CD14-positive monocyte (primary cell): ENCODE measurements at regions not wholly inside any gene's neighbourhood (a gene's known extent, or its start where the extent isn't known, plus 50 kb on each side); places are given as distances from the start of the nearest gene placed in this dataset.
"Not testable (repeated sequence)": the region's sequence is repeated elsewhere in the genome, so short reads cannot be mapped to it uniquely, and the experiment has no call there.

ENCODE experiments used
- DNase-seq, 3 donors: peaks; one replicate each; pipeline ENCODE4 v3.0.0-alpha.2; 2011 to 2022
- H2AFZ ChIP-seq: 2 replicates; pipeline ENCODE4 v1.6.0; 2012; ENCODE audit warnings: mild to moderate bottlenecking, low read depth, low read length, inconsistent platforms; ENCODE audit not compliant: insufficient read depth, poor library complexity, severe bottlenecking
- H3K27ac ChIP-seq, 2 donors: 1 replicate in 1 of 2; 2 replicates in 1 of 2; pipeline ENCODE4 v1.5.1; 2012 to 2013; ENCODE audit warnings: low read length in 2 of 2, control low read depth in 1 of 2, inconsistent platforms in 1 of 2, low read depth in 1 of 2, mild to moderate bottlenecking in 1 of 2
- H3K27me3 ChIP-seq, 2 donors: one replicate each; pipeline versions ENCODE4 v1.6.0 to v1.6.1; 2011 to 2013; ENCODE audit warnings: low read length in 2 of 2; ENCODE audit not compliant: control insufficient read depth in 2 of 2, insufficient read depth in 2 of 2
- H3K36me3 ChIP-seq, 2 donors: replicated peaks in 1 of 2; 1 replicate in 1 of 2; 2 replicates in 1 of 2; pipeline versions ENCODE4 v1.5.1 to v1.6.1; 2012 to 2013; ENCODE audit warnings: low read length in 2 of 2, control low read depth in 1 of 2, inconsistent platforms in 1 of 2, mild to moderate bottlenecking in 1 of 2; ENCODE audit not compliant: insufficient read depth in 2 of 2, control insufficient read depth in 1 of 2
- H3K4me1 ChIP-seq, 2 donors: 1 replicate in 1 of 2; 2 replicates in 1 of 2; pipeline versions ENCODE4 v1.5.1 to v1.6.1; 2012 to 2013; ENCODE audit warnings: low read length in 2 of 2, control low read depth in 1 of 2, inconsistent platforms in 1 of 2, mild to moderate bottlenecking in 1 of 2, moderate library complexity in 1 of 2; ENCODE audit not compliant: insufficient read depth in 2 of 2, control insufficient read depth in 1 of 2
- H3K4me2 ChIP-seq: replicated peaks from 2 replicates; pipeline ENCODE3; 2012; ENCODE audit warnings: low read length, moderate library complexity, mild to moderate bottlenecking; ENCODE audit not compliant: poor library complexity, severe bottlenecking; ENCODE audit errors: extremely low read depth
- H3K4me3 ChIP-seq, 3 experiments: fragments of 200-600 bp in 1 of 3; sonication (generic) in 1 of 3; replicated peaks in 1 of 3; 1 replicate in 2 of 3; 2 replicates in 1 of 3; pipeline ENCODE4 v1.5.1; 2011 to 2013; ENCODE audit warnings: low read length in 3 of 3, mild to moderate bottlenecking in 3 of 3, control low read depth in 2 of 3, low read depth in 2 of 3, inconsistent platforms in 1 of 3, moderate library complexity in 1 of 3
- H3K79me2 ChIP-seq: 2 replicates; pipeline ENCODE4 v1.6.0; 2012; ENCODE audit warnings: mild to moderate bottlenecking, control low read depth, inconsistent platforms, low read length, moderate library complexity; ENCODE audit not compliant: insufficient read depth
- H3K9ac ChIP-seq: 2 replicates; pipeline ENCODE4 v1.6.0; 2017; ENCODE audit warnings: low read length, mild to moderate bottlenecking; ENCODE audit not compliant: insufficient read depth, poor library complexity, severe bottlenecking
- H3K9me3 ChIP-seq, 2 donors: replicated peaks in 1 of 2; 1 replicate in 1 of 2; 2 replicates in 1 of 2; pipeline versions ENCODE4 v1.5.1 to v1.6.1; 2012 to 2013; ENCODE audit warnings: low read length in 2 of 2, control low read depth in 1 of 2; ENCODE audit not compliant: control insufficient read depth in 1 of 2, insufficient read depth in 1 of 2
- H4K20me1 ChIP-seq: 2 replicates; pipeline ENCODE4 v1.6.0; 2012; ENCODE audit warnings: mild to moderate bottlenecking, low read length, control low read depth, moderate library complexity; ENCODE audit not compliant: insufficient read depth
- H3K27ac Mint-ChIP-seq, 7 donors: one replicate each; pipeline ENCODE4 v1.8.0; 2020; ENCODE audit warnings: mild to moderate bottlenecking in 7 of 7, mixed read lengths in 7 of 7, moderate library complexity in 6 of 7, inconsistent platforms in 2 of 7
- H3K27me3 Mint-ChIP-seq, 3 donors: one replicate each; pipeline ENCODE4 v1.8.0; 2021 to 2022; ENCODE audit warnings: low read depth in 3 of 3, mild to moderate bottlenecking in 3 of 3, mixed read lengths in 3 of 3, moderate library complexity in 3 of 3, inconsistent platforms in 1 of 3
- H3K36me3 Mint-ChIP-seq, 2 donors: one replicate each; pipeline ENCODE4 v1.8.0; 2020; ENCODE audit warnings: mixed read lengths in 2 of 2, inconsistent platforms in 1 of 2, mild to moderate bottlenecking in 1 of 2
- H3K4me1 Mint-ChIP-seq: one replicate; pipeline ENCODE4 v1.8.0; 2020; ENCODE audit warnings: mild to moderate bottlenecking, mixed read lengths
- H3K4me3 Mint-ChIP-seq, 2 donors: one replicate each; pipeline ENCODE4 v1.8.0; 2020; ENCODE audit warnings: mild to moderate bottlenecking in 2 of 2, mixed read lengths in 2 of 2, moderate library complexity in 1 of 2
- H3K9me3 Mint-ChIP-seq, 7 donors: one replicate each; pipeline ENCODE4 v1.8.0; 2020 to 2022; ENCODE audit warnings: mixed read lengths in 7 of 7, mild to moderate bottlenecking in 6 of 7, moderate library complexity in 6 of 7, inconsistent platforms in 2 of 7
- WGBS: methylation state at CpG from one replicate; pipeline ENCODE4 v1.1.5; 2013; ENCODE audit warnings: missing lambda C conversion rate; ENCODE audit not compliant: insufficient coverage; 5-methylcytosine and 5-hydroxymethylcytosine counted together
- intact Hi-C, 2 donors: fragments of 100-400 bp; cut with micrococcal nuclease; formaldehyde crosslinking; loops; one replicate each; pipeline versions ENCODE4 v1.15.0 to v1.15.1; 2023
- TF ChIP-seq, protein P1 (sequence below): fragments of 200-600 bp; IDR thresholded peaks from one replicate; pipeline ENCODE4 v1.8.0; 2022; ENCODE audit warnings: antibody characterized with exemption, mild to moderate bottlenecking

DNA sequence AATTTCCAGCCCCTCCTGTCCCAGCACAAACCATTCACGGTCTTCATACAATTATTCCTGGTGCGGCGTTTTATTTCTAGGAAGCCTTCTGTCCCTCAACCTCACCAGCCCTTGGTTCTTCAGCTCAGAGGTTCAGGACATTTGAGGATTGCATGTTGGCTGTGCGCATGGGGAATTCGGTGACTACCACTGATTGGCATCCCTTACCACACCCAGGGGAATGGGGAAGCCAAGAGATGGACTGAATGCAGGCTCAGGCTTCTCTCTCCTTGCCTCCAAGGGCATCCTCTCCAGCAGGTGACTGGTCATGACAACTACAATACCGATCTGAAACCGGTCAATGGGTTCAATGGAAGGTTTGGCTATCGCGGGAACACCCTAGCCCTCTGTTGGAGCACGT, 153.8 kb downstream of the MTHFS start:
- no peaks in the 10 kb centered on the region for H3K4me1 Mint-ChIP-seq
- Histone ChIP-seq H3K27me3 (no peaks in the 10 kb centered on the region), H4K20me1 (no peaks in the 10 kb centered on the region), H3K4me1 (no peaks in the 10 kb centered on the region), H3K27ac (no peak overlapping the region), H3K9me3 (peaks cover 7 to 14% of the 10 kb centered on the region in 2 donors), H3K36me3 (no peaks in the 10 kb centered on the region), H2AFZ (no peak overlapping the region), H3K4me2 (no peak overlapping the region), H3K9ac (no peak overlapping the region), H3K79me2 (no peaks in the 10 kb centered on the region), H3K4me3 (no peak overlapping the region)
- WGBS, result 97% methylated on average over 5 of the region's 10 CpGs
- DNase-seq, result no peak
- intact Hi-C loops, result no loop called here
- no peaks in the 10 kb centered on the region for H3K36me3 Mint-ChIP-seq
- no peak overlapping the region for H3K27ac Mint-ChIP-seq
- H3K27me3 Mint-ChIP-seq, result peaks cover 0 to 3% (median 1%) of the 10 kb centered on the region in 3 donors
- TF ChIP-seq, protein P1, sequence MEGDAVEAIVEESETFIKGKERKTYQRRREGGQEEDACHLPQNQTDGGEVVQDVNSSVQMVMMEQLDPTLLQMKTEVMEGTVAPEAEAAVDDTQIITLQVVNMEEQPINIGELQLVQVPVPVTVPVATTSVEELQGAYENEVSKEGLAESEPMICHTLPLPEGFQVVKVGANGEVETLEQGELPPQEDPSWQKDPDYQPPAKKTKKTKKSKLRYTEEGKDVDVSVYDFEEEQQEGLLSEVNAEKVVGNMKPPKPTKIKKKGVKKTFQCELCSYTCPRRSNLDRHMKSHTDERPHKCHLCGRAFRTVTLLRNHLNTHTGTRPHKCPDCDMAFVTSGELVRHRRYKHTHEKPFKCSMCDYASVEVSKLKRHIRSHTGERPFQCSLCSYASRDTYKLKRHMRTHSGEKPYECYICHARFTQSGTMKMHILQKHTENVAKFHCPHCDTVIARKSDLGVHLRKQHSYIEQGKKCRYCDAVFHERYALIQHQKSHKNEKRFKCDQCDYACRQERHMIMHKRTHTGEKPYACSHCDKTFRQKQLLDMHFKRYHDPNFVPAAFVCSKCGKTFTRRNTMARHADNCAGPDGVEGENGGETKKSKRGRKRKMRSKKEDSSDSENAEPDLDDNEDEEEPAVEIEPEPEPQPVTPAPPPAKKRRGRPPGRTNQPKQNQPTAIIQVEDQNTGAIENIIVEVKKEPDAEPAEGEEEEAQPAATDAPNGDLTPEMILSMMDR, result no peak
- H3K4me3 Mint-ChIP-seq, result no peak overlapping the region
- H3K9me3 Mint-ChIP-seq, result peaks cover 11 to 33% (median 20%) of the 10 kb centered on the region in 7 donors

DNA sequence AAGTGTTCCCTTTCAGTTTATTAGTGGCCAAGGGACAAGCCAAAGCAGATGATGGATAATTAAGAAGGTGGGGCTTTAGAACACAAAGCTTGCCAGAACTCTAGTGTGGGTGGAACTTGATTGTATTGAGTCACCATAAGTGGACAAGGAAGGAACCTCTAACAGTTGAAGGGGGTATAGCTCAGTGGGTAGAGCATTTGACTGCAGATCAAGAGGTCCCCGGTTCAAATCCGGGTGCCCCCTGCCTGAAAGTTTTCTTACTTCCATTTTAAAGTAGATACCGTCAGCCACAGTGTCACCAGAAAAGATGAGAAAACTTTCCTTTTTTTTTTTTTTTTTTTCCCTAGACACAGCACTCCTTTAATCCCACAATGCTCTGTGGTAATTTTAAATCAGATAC, 152.3 kb downstream of the MTHFS start:
- 30% methylated on average over 2 of the region's 3 CpGs for WGBS
- H3K79me2 ChIP-seq, H3K4me3 Mint-ChIP-seq, H4K20me1 ChIP-seq, H3K27me3 Mint-ChIP-seq, H3K9ac ChIP-seq, H2AFZ ChIP-seq, H3K36me3 Mint-ChIP-seq, DNase-seq, H3K36me3 ChIP-seq, H3K4me1 ChIP-seq, H3K27ac Mint-ChIP-seq, H3K4me3 ChIP-seq, intact Hi-C loops, H3K4me1 Mint-ChIP-seq, H3K27me3 ChIP-seq, H3K27ac ChIP-seq, H3K4me2 ChIP-seq: not testable (repeated sequence)
- H3K9me3 ChIP-seq, result peaks cover 7 to 14% of the 10 kb centered on the region in 2 donors
- H3K9me3 Mint-ChIP-seq, result peaks cover 11 to 33% (median 20%) of the 10 kb centered on the region in 7 donors
